PC-3 (cell line): ENCODE measurements at regions not wholly inside any gene's neighbourhood (a gene's known extent, or its start where the extent isn't known, plus 50 kb on each side); places are given as distances from the start of the nearest gene placed in this dataset.

Experiments used
- ATAC-seq: fragments of 200-7000 bp; cut with Tn5 transposase; 2 replicates; pipeline ENCODE4 v1.9.1; 2020; ENCODE audit warnings: mild to moderate bottlenecking, moderate library complexity
- BruUV-seq: library from RNA; stranded (reverse); fragments of 400-500 nt; replicated peaks from 2 replicates; lab custom pipeline; 2021; lab: Mats Ljungman, UMichigan
- CTCF ChIA-PET: fragments of 300-600 bp; sonication (Branson Sonifier 250); formaldehyde crosslinking; loops from one replicate; lab custom pipeline; 2022; ENCODE audit warnings: antibody characterized with exemption; lab: Charles Lee
- POLR2A ChIA-PET: fragments of 300-600 bp; sonication (Branson Sonifier 250); formaldehyde crosslinking; loops from one replicate; lab custom pipeline; 2022; ENCODE audit warnings: antibody characterized with exemption; ENCODE audit not compliant: unreplicated experiment; lab: Charles Lee
- DNase-seq: peaks from one replicate; pipeline ENCODE4 v3.0.0-alpha.2; 2015
- H2AFZ ChIP-seq: fragments of 300-600 bp; sonication (generic); 2 replicates; pipeline ENCODE4 v1.6.0; 2016; ENCODE audit warnings: antibody characterized with exemption, low read length
- H3F3A ChIP-seq: fragments of 300-600 bp; sonication (generic); one replicate; pipeline ENCODE4 v1.6.0; 2017; ENCODE audit warnings: antibody characterized with exemption, low read length, control low read depth, mild to moderate bottlenecking; ENCODE audit not compliant: unreplicated experiment
- H3K27ac ChIP-seq: fragments of 300-600 bp; sonication (generic); 2 replicates; pipeline ENCODE4 v1.5.1; 2016; ENCODE audit warnings: mild to moderate bottlenecking, low read length
- H3K27me3 ChIP-seq: fragments of 300-600 bp; sonication (generic); 2 replicates; pipeline ENCODE4 v1.6.1; 2016; ENCODE audit warnings: low read length, mixed read lengths
- H3K36me3 ChIP-seq: fragments of 300-600 bp; sonication (generic); 2 replicates; pipeline ENCODE4 v1.6.1; 2016; ENCODE audit warnings: low read depth, mixed run types, low read length, mixed read lengths
- H3K4me1 ChIP-seq: fragments of 300-600 bp; sonication (generic); 2 replicates; pipeline ENCODE4 v1.5.1; 2016; ENCODE audit warnings: low read length; ENCODE audit not compliant: insufficient read depth
- H3K4me2 ChIP-seq: fragments of 300-600 bp; sonication (generic); 2 replicates; pipeline ENCODE4 v1.6.0; 2016; ENCODE audit warnings: low read length
- H3K4me3 ChIP-seq: fragments of 300-600 bp; sonication (generic); 2 replicates; pipeline ENCODE4 v1.5.1; 2016; ENCODE audit warnings: mild to moderate bottlenecking, low read length, mixed read lengths
- H3K79me2 ChIP-seq: fragments of 300-600 bp; sonication (generic); 2 replicates; pipeline ENCODE4 v1.6.1; 2017; ENCODE audit warnings: low read length, mixed read lengths
- H3K9ac ChIP-seq: fragments of 300-600 bp; sonication (generic); 2 replicates; pipeline ENCODE4 v1.6.0; 2016; ENCODE audit warnings: mild to moderate bottlenecking, low read length
- H3K9me2 ChIP-seq: fragments of 300-600 bp; sonication (generic); replicated peaks from 2 replicates; pipeline ENCODE4 v1.6.1; 2016; ENCODE audit warnings: mixed run types, low read length, mixed read lengths
- H3K9me3 ChIP-seq: fragments of 300-600 bp; sonication (generic); 2 replicates; pipeline ENCODE4 v1.6.1; 2016; ENCODE audit warnings: low read length, mixed read lengths
- H4K20me1 ChIP-seq: fragments of 300-600 bp; sonication (generic); 2 replicates; pipeline ENCODE4 v1.6.1; 2016; ENCODE audit warnings: low read length, mixed read lengths
- EZH2 ChIP-seq: fragments of 300-600 bp; sonication (generic); IDR thresholded peaks from one replicate; pipeline ENCODE4 v1.6.1; 2017; ENCODE audit warnings: antibody characterized with exemption, mild to moderate bottlenecking, low read length; ENCODE audit not compliant: unreplicated experiment
- EZH2phosphoT487 ChIP-seq: fragments of 300-600 bp; sonication (generic); IDR thresholded peaks from 2 replicates; pipeline ENCODE4 v1.6.1; 2018; ENCODE audit warnings: mild to moderate bottlenecking, antibody characterized with exemption, low read length, borderline replicate concordance
- intact Hi-C: fragments of 100-400 bp; cut with micrococcal nuclease; formaldehyde crosslinking; loops from 2 replicates; pipeline ENCODE4 v1.9.0; 2023
- TF ChIP-seq, protein P1 (sequence below): fragments of 300-600 bp; sonication (generic); conservative IDR thresholded peaks from 2 replicates; pipeline ENCODE4 v1.5.1; 2017; ENCODE audit warnings: antibody characterized with exemption, low read depth, mild to moderate bottlenecking, low read length

- Histone ChIP-seq H3F3A (no peaks in the 10 kb centered on the region), H3K4me2 (peak overlapping the region; percentile 56), H3K79me2 (no peaks in the 10 kb centered on the region), H3K27ac (peak overlapping the region; percentile 63), H3K27me3 (no peaks in the 10 kb centered on the region), H3K4me1 (peaks cover 26% of the 10 kb centered on the region), H3K9me3 (no peaks in the 10 kb centered on the region), H3K4me3 (no peak overlapping the region), H3K36me3 (no peaks in the 10 kb centered on the region), H3K9me2 (no peaks in the 10 kb centered on the region), H2AFZ (peak overlapping the region; percentile 19; the same call in 1 of the 2 replicates), H4K20me1 (no peaks in the 10 kb centered on the region), H3K9ac (no peak overlapping the region)
- ChIA-PET POLR2A (no interaction called here), CTCF (no interaction called here)
- BruUV-seq = no TSS peak
- TF ChIP-seq, protein P1, sequence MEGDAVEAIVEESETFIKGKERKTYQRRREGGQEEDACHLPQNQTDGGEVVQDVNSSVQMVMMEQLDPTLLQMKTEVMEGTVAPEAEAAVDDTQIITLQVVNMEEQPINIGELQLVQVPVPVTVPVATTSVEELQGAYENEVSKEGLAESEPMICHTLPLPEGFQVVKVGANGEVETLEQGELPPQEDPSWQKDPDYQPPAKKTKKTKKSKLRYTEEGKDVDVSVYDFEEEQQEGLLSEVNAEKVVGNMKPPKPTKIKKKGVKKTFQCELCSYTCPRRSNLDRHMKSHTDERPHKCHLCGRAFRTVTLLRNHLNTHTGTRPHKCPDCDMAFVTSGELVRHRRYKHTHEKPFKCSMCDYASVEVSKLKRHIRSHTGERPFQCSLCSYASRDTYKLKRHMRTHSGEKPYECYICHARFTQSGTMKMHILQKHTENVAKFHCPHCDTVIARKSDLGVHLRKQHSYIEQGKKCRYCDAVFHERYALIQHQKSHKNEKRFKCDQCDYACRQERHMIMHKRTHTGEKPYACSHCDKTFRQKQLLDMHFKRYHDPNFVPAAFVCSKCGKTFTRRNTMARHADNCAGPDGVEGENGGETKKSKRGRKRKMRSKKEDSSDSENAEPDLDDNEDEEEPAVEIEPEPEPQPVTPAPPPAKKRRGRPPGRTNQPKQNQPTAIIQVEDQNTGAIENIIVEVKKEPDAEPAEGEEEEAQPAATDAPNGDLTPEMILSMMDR = no peak
- ATAC-seq = peak; percentile 77
- intact Hi-C loops = loop anchor here (10.0 kb wide), 1 partner anchor 195 kb away; the partner anchor contains the start of gene CITED2
- peak; percentile 74 for DNase-seq
Observed at GRCh38 chr6:139569566-139569965, 195.1 kb upstream of the CITED2 start.

GRCh38 chr6:139568956-139569538, 194.6 kb upstream of the CITED2 start:
- ATAC-seq = peak; percentile 87
- CTCF ChIA-PET = interaction anchor here (0.5 to 0.7 kb wide), 3 partner anchors 53 to 558 kb away, joined by 3 to 4 read pairs (median 3); no protein-coding TSS in a partner anchor
- intact Hi-C loops = loop anchor here (10.0 kb wide), 1 partner anchor 194 kb away; the partner anchor contains the start of gene CITED2

More at GRCh38 chr6:139568956-139569538, 194.6 kb upstream of the CITED2 start:
- BruUV-seq = no TSS peak
- Histone ChIP-seq H3F3A (no peaks in the 10 kb centered on the region), H3K9me3 (no peaks in the 10 kb centered on the region), H2AFZ (no peak overlapping the region), H3K4me3 (no peak overlapping the region), H3K79me2 (no peaks in the 10 kb centered on the region), H3K36me3 (no peaks in the 10 kb centered on the region), H4K20me1 (no peaks in the 10 kb centered on the region), H3K27ac (peak overlapping the region; percentile 63), H3K9me2 (no peaks in the 10 kb centered on the region), H3K9ac (no peak overlapping the region), H3K4me2 (peak overlapping the region; percentile 56), H3K4me1 (peaks cover 26% of the 10 kb centered on the region), H3K27me3 (no peaks in the 10 kb centered on the region)
- POLR2A ChIA-PET = interaction anchor here (0.6 kb wide), 1 partner anchor 1809 kb away, joined by 5 read pairs; no protein-coding TSS in a partner anchor
- TF ChIP-seq EZH2 = no peak
- TF ChIP-seq, protein P1 = no peak
- TF ChIP-seq EZH2phosphoT487 = no peak
- peak; percentile 67 for DNase-seq
